ENCODE measurements at regions not wholly inside any gene's neighbourhood (a gene's known extent, or its start where the extent isn't known, plus 50 kb on each side); places are given as distances from the start of the nearest gene placed in this dataset.
"Not testable (repeated sequence)": the region's sequence is repeated elsewhere in the genome, so short reads cannot be mapped to it uniquely, and the experiment has no call there.

GRCh38 chr22:35138521-35138920 lies 72.6 kb downstream of the ISX start:
- no peak for DNase-seq

- no peak for DNase-seq
These were observed 75.2 kb downstream of the ISX start for GRCh38 chr22:35140879-35141745.

- no peak for DNase-seq
These were observed 82.4 kb downstream of the ISX start for GRCh38 chr22:35148381-35148780.

DNA sequence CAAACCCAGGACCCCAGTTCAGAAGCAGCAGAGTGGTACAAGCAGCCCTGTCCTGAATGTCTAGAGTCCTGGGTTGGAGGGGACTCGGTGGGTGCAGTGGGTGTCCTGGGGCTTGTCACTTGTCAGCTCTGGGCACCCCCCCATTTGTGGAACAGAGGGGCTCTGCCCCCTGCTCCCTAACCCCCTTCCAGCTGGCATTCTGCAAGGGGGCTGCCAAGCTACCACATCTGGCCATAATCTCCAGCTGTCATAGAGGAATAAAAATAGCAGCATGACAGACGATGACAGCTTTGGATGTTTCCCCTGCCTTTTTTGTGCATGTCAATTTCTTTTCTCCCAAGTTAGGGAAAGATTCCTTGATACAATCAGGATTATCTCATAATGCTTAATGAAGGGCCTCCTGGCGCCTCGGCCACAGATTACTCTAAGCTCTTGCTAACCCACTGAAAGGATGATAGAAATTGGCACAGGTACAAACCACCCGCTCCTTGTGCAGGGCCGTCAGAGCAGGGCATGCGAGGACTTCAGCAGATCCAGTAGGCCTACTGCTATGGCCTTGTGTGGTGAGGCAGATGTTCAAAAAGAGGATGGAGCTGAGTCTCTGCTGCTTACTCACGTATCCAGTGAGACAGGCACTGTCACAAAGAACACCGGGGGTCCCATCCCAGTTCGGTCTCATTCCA lies 83.0 kb downstream of the ISX start:
- DNase-seq, result no peak

- DNase-seq, result peak; percentile 15
These were observed 84.5 kb downstream of the ISX start for GRCh38 chr22:35150183-35151107.

DNA sequence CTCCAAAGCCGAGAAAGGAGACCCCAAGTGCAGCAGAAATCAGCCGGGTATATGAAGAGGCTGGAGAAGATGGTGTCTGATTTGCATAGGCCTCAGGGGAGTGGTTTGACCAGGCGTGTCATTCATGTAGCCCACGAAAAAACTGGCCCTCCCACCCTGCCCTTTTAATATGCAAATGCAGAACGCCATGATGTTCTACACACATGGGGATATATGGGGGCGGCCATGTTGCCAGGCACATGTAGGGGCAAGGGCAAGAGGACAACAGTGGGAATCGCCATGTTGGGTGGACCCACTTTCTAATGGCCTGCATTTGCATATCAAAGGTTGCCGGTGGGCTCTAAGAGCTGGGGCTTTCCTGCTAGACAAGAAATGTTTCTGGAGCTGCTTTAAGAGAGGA lies 86.4 kb downstream of the ISX start:
- DNase-seq, result no peak

DNA sequence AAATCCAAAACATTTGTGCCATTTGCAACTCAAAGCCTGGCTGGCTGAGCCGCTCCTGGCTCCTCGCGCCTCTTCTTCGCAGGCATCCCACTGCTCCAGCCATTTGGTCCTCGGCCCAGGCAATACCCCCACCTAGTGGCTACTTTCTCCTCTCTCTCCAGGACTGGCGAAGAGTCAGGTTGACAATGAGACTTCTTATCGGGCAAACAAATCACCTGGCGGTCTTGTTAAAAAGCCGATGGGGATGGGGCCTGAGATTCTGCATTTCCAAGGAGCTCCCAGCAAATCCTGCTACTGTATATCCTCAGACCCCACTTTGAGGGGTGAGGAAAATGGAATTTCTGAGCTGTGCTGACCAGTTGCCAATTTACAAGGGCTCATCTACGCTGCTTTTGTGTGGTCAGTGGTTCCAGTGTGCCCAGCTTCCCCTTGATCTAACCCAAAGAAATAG lies 89.0 kb downstream of the ISX start:
- no peak for DNase-seq

DNA sequence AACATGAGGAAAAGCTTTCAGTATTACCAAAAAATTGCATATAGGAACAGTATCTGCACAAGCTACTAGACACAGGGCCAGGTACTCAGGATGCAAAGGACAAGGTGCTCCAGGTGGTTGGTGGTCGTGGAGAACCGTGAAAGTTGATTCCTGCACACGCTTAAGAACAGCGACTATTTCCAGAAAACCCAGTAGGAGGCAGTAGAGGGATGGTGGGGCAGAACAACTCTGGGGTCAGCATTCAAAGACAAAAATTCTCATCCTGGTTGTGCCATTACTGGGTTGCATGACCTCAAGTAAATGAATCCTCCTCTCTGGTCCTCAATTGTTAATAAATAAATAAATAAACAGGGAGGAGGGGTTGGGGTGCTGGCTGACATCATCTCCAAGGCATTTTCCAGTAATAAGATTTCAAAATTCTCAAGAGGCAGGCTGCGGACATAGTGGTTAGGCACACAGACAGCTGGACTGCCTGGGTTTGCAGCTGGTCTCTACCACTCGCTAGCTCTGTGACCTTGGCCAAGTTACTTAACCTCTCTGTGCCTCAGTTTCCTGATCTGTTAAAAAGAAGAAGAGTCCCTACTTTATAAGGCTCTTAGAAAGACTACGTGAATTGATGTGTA lies 89.6 kb downstream of the ISX start:
- no peak for DNase-seq

DNA sequence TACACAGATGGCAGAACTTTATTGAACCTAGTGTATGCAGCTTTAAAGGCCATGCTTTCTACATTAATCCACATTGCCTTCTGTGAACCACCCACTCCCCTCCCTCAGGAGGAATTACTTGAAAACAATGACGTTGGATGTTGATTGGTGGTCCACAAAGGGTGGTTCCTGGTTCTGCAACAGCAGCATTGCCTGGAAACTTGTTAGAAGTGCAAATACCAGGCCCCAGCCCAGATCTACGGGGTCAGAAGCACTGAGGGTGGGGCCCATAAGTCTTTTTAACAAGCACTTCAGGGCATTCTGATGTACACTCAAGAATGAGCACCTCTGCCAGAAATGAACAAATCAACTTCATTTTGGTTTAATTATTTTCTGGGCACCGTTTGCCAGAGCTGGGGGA lies 91.0 kb downstream of the ISX start:
- no peak for DNase-seq

DNA sequence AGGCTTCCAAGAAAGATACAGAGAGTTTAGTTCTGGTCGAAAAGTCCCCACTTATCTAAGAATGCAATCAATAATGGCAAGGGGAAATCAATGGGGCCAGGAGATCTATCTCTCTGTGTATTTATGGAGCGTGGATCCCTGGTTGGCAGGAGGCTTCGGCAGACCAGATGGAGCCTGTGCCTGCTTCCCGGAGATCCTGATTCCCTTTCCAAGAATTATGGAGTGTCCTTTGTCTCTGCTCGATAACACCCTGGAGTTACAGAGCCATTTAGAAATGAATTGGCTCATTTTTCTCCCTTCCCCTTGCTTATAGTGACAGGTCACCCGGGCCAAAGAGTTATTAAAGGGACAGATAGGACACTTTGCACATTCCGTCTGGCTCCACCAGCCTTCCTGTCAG lies 92.4 kb downstream of the ISX start:
- no peak for DNase-seq

- no peak for DNase-seq
These were observed 93.4 kb downstream of the ISX start for GRCh38 chr22:35159343-35159742.

- DNase-seq, result no peak
These were observed 94.3 kb downstream of the ISX start for GRCh38 chr22:35160268-35160667.

DNA sequence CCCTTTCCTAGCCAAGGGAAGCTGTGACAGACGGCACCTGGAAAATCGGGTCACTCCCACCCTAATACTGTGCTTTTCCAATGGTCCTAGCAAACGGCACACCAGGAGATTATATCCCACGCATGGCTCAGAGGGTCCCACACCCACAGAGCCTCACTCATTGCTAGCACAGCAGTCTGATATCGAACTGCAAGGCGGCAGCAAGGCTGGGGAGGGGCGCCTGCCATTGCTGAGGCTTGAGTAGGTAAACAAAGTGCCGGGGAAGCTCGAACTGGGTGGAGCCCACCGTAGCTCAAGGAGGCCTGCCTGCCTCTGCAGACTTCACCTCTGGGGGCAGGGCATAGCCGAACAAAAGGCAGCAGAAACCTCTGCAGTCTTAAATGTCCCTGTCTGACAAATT lies 91.4 kb upstream of the HMGXB4 start:
- not testable (repeated sequence) for DNase-seq

DNA sequence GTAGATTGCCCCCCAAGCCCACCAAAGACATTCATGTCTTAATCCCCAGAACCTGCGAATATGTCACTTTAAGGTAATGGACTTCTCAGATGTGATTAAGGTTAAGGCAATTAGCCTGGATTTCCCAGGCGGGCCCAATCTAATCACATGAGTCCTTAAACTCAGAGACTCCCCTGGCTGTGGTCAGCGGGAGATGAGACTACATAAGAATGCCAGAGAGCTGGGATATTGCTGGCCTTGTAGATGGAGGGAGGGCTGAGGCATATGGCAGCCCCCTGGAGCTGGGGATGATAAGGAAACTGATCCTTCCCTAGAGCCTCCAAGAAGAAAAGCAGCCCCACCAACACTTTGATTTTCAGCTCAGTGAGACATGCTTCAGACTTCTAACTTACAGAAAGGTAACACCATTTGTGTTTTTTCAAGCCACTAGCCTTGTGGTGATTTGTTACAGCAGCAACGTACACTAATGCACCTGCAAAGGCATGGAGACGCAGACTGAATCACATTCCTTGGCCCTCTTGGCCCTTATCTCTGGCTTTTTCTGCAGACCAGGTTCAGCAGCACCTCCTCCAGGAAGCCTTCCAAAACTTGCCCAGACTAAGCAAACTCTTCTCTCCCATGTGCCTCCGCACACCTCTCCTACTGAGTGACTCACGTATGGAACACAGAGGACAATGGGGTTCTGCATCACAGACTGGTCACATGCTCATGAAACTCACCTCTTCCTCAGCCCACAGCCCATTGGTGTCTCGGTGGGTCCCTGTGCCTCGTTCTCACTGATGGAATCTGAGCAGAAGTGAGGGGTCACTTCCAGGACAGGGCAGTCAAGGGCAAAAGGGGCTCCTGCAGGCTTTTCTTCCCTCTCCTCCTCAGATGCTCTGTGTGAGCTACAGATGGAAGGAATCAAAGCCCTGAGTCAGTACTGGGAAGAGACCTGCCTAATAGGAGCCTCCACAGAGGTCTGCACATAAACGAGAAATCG lies 86.3 kb upstream of the HMGXB4 start:
- DNase-seq, result no peak

- DNase-seq, result no peak
These were observed 84.9 kb upstream of the HMGXB4 start for GRCh38 chr22:35172442-35172841.

DNA sequence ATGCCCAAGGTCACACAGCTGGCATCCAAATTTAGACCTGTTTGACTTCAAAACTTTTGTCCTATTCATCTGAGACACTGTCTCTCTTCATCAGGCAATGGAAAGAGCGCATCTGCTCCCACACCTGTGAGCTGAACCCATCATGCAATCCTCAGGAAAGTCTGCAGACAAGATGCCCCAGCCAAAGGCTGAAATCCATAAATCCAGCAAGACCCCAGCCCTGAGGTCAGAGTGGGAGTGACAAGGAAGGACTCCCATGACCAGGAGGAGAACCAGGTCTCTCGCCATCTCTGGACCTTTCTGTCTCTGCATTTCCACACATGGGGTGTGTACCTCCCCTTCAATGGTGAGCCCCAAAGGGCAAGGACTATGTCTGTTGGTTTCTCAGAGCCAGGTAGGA lies 83.6 kb upstream of the HMGXB4 start:
- DNase-seq, result no peak

DNA sequence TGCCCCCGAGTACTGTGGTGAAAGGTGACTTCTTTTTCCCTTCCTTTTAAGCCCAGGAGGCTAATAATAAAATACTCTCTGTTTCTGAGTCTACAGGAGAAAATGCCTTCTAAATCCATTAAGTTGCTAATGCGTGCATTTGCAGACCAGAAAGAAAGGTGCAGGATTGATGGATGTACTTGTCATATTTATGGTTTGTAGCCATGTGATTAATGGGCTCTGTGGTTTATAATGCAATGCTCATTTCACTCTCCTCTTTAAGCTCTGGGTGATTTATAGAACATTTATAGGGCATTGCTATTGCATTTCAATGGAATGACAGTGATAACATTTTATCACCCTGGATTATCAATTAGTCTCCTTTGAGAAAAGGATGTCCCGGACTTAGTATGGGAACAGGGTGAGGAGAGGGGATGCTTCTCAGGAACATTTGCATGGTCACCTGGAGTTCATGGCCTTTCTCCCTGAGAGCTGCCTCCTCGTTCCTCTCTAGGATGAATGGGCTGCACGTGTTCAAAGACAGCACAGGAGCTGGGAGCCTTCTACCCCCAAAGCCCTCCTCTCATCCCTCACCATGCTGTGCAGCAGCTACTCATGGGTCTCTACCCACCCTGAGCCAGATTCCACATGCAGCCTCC lies 82.8 kb upstream of the HMGXB4 start:
- no peak for DNase-seq

GRCh38 chr22:35175392-35175791 lies 81.9 kb upstream of the HMGXB4 start:
- DNase-seq, result no peak

DNA sequence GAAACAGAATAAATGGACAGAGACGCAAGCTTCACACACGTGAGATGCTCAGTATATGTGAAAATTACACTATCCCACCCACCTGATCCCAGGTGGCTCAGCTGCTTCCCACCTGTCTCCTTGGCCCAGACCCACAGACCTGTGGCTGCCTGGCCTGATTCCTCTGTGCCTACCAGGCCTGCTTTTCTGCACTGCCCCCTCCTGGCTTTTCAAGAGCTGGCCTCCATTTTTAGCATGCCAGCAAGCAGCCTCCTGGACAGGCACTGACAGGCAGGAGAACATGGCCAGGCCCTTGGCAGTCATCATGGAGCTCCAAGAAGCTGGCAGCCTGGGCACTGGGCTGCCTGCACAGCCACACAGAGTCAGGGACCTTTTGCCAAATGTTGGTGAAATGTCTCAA lies 79.5 kb upstream of the HMGXB4 start:
- DNase-seq, result no peak

DNA sequence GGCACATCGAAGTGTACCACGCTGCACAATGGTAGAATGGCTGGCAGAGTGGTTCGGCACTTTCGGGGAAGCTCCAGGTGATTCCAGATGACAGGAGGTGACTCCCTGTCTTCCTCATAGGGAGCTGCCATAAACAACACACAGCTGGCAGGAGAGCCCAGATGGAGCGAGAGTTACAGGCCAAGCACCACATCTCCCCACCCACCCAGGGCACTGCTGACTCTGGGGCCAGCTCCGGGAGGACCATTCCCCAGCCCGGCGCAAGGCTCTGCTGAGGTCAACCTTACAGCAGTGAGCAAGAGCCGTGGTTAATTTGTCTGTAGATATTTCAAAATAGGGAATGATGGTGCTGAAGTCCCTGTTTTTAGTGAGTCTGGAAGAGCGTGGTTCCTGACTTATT lies 78.8 kb upstream of the HMGXB4 start:
- DNase-seq, result no peak

DNA sequence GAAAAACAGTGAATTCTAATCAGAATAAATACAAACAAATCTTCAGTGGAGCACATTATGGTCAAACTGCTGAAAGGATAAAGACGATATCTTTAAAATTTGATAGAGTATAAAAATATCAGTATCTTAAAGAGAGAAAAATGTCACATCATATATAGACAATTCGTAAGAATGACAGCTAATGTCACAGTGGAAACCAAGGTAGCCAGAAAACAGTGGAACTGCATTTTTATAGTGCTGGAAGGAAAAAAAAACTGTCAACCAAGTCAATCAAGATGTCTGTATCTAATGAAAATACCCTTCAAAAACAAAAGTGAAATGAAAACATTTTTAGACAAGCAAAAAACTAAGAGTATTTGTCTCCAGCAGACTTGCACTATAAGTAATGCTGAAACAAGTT lies 73.4 kb upstream of the HMGXB4 start:
- DNase-seq, result no peak
